A549 (cell line): ENCODE measurements at regions not wholly inside any gene's neighbourhood (a gene's known extent, or its start where the extent isn't known, plus 50 kb on each side); places are given as distances from the start of the nearest gene placed in this dataset.

Experiments
- ATAC-seq, 2 experiments: fragments of 200-7000 bp in 1 of 2; fragments of >200 bp in 1 of 2; cut with Nextera tagmentation in 1 of 2; cut with Tn5 transposase in 1 of 2; 3 replicates each; pipeline versions ENCODE4 v1.8.0 to v1.9.1; 2018 to 2020; ENCODE audit warnings: mild to moderate bottlenecking in 1 of 2, moderate library complexity in 1 of 2
- CTCF ChIA-PET: fragments of 300-600 bp; sonication (Branson Sonifier 250); formaldehyde crosslinking; extraction: SDS; loops from one replicate; lab custom pipeline; 2021; ENCODE audit warnings: antibody characterized with exemption, inconsistent platforms; lab: Yijun Ruan, JAX
- POLR2A ChIA-PET: fragments of 350-600 bp; formaldehyde crosslinking; extraction: SDS; loops from one replicate; lab custom pipeline; 2021; ENCODE audit warnings: antibody characterized with exemption, inconsistent platforms; lab: Yijun Ruan, JAX
- DNase-seq, 2 experiments: peaks; one replicate each; pipeline versions ENCODE4 v3.0.0 to v3.0.0-alpha.2; 2011 to 2016; ENCODE audit warnings: low read depth in 1 of 2, low spot score in 1 of 2
- FAIRE-seq: peaks from 2 replicates; lab custom pipeline; 2011; peaks lifted over from hg19 to GRCh38; lab: Jason Lieb, UNC
- H3K27ac ChIP-seq, 2 experiments: fragments of >200 bp; sonication (Bioruptor Twin); formaldehyde crosslinking; 3 replicates each; pipeline ENCODE4 v1.5.1; 2016 to 2017
- H3K4me1 ChIP-seq: fragments of >200 bp; sonication (Bioruptor Twin); formaldehyde crosslinking; 3 replicates; pipeline ENCODE4 v1.6.1; 2016
- H3K4me2 ChIP-seq: fragments of >200 bp; sonication (Bioruptor Twin); formaldehyde crosslinking; 3 replicates; pipeline ENCODE4 v1.6.1; 2016
- H3K4me3 ChIP-seq: fragments of >200 bp; sonication (Bioruptor Twin); formaldehyde crosslinking; 3 replicates; pipeline ENCODE4 v1.5.1; 2016
- H3K9me3 ChIP-seq: fragments of >200 bp; sonication (Bioruptor Twin); formaldehyde crosslinking; 3 replicates; pipeline ENCODE4 v1.6.1; 2016
- CEBPB ChIP-seq, 2 experiments: fragments of >200 bp in 1 of 2; sonication (Bioruptor Twin) in 1 of 2; formaldehyde crosslinking in 1 of 2; IDR thresholded peaks; 2 replicates each; pipeline ENCODE4 v1.6.1; 2012 to 2016
- CHD2 ChIP-seq: fragments of 150-350 bp; IDR thresholded peaks from 2 replicates; pipeline ENCODE4 v1.6.1; 2014; ENCODE audit warnings: low read length; ENCODE audit not compliant: partially characterized antibody
- E2F6 ChIP-seq: IDR thresholded peaks from 2 replicates; pipeline ENCODE4 v1.6.1; 2012; ENCODE audit warnings: low read depth, borderline replicate concordance
- ESRRA ChIP-seq: fragments of 150-350 bp; IDR thresholded peaks from 2 replicates; pipeline ENCODE4 v1.6.1; 2014; ENCODE audit warnings: mild to moderate bottlenecking, low read length, borderline replicate concordance
- HMGXB4 ChIP-seq: fragments of 250-450 bp; sonication (Bioruptor Pico); IDR thresholded peaks from 2 replicates; pipeline ENCODE4 v1.5.0; 2021; ENCODE audit warnings: mild to moderate bottlenecking, moderate library complexity, borderline replicate concordance
- HOXB13 ChIP-seq: fragments of 250-450 bp; sonication (Bioruptor Pico); IDR thresholded peaks from 2 replicates; pipeline ENCODE4 v1.5.0; 2020; ENCODE audit warnings: low read depth, mild to moderate bottlenecking, moderate library complexity
- HOXB5 ChIP-seq: fragments of 250-450 bp; sonication (Bioruptor Pico); IDR thresholded peaks from 2 replicates; pipeline ENCODE4 v1.5.0; 2020; ENCODE audit warnings: mild to moderate bottlenecking, moderate library complexity
- KDM1A ChIP-seq: fragments of 200-600 bp; sonication (generic); IDR thresholded peaks from 2 replicates; pipeline ENCODE4 v1.6.1; 2016; ENCODE audit warnings: low read depth, mild to moderate bottlenecking
- MAZ ChIP-seq: fragments of 150-350 bp; IDR thresholded peaks from 2 replicates; pipeline ENCODE4 v1.6.1; 2014; ENCODE audit warnings: antibody characterized with exemption, low read depth, low read length, borderline replicate concordance
- NPAS2 ChIP-seq: fragments of 250-450 bp; sonication (Bioruptor Pico); IDR thresholded peaks from 2 replicates; pipeline ENCODE4 v1.8.0; 2022; ENCODE audit warnings: mild to moderate bottlenecking, moderate library complexity, borderline replicate concordance
- PHF8 ChIP-seq: fragments of 200-600 bp; sonication (generic); IDR thresholded peaks from 2 replicates; pipeline ENCODE4 v1.6.1; 2016; ENCODE audit warnings: low read depth, mild to moderate bottlenecking, antibody characterized with exemption, moderate library complexity, borderline replicate concordance
- POLR2A ChIP-seq: IDR thresholded peaks from 2 replicates; pipeline ENCODE4 v1.6.1; 2012; ENCODE audit warnings: mild to moderate bottlenecking, low read length
- POLR2AphosphoS2 ChIP-seq: conservative IDR thresholded peaks from 2 replicates; pipeline ENCODE4 v1.6.1; 2012; ENCODE audit warnings: low read length, improper control_type of control experiment, inconsistent platforms
- RAD21 ChIP-seq, 2 experiments: fragments of >200 bp in 1 of 2; sonication (Bioruptor Twin) in 1 of 2; formaldehyde crosslinking in 1 of 2; IDR thresholded peaks in 1 of 2; conservative IDR thresholded peaks in 1 of 2; 2 replicates in 1 of 2; 3 replicates in 1 of 2; pipeline ENCODE4 v1.6.1; 2012 to 2018; ENCODE audit warnings: inconsistent platforms in 1 of 2
- RCOR1 ChIP-seq: fragments of 150-350 bp; IDR thresholded peaks from 2 replicates; pipeline ENCODE4 v1.6.1; 2014; ENCODE audit warnings: antibody characterized with exemption, low read length, low read depth
- RFX5 ChIP-seq: fragments of 450-650 bp; IDR thresholded peaks from 2 replicates; pipeline ENCODE4 v1.7.1; 2014; ENCODE audit warnings: antibody characterized with exemption, mild to moderate bottlenecking, moderate library complexity
- SMC3 ChIP-seq: fragments of >200 bp; sonication (Bioruptor Twin); formaldehyde crosslinking; IDR thresholded peaks from 3 replicates; pipeline ENCODE4 v1.6.1; 2018; ENCODE audit warnings: inconsistent platforms
- TP53 ChIP-seq: fragments of 250-450 bp; sonication (Bioruptor Pico); IDR thresholded peaks from 2 replicates; pipeline ENCODE4 v1.5.0; 2021; ENCODE audit warnings: mild to moderate bottlenecking, moderate library complexity
- USF2 ChIP-seq: fragments of 450-650 bp; IDR thresholded peaks from 2 replicates; pipeline ENCODE4 v1.6.1; 2014; ENCODE audit warnings: antibody characterized with exemption
- ZSCAN20 ChIP-seq: fragments of 250-450 bp; sonication (Bioruptor Pico); IDR thresholded peaks from 2 replicates; pipeline ENCODE4 v1.8.0; 2022; ENCODE audit warnings: mild to moderate bottlenecking, moderate library complexity
- WGBS: methylation state at CpG from one replicate; pipeline ENCODE4 v1.1.6; 2017; ENCODE audit errors: missing lambda C conversion rate; 5-methylcytosine and 5-hydroxymethylcytosine counted together

- TF ChIP-seq HOXB5 (CRISPR knock-in tag) = no peak
Observed at GRCh38 chr15:95261968-95262367, 1030.6 kb downstream of the MCTP2 start (continued).

- WGBS = 33% methylated on average over 6 of the region's 6 CpGs
- Histone ChIP-seq H3K27ac (no peak overlapping the region), H3K4me3 (no peak overlapping the region), H3K4me2 (no peak overlapping the region), H3K9me3 (no peaks in the 10 kb centered on the region), H3K4me1 (peaks cover 2% of the 10 kb centered on the region; the same call in 2 of the 3 replicates)
- ATAC-seq (no peak), FAIRE-seq (no peak), DNase-seq (no peak)
- TF ChIP-seq HOXB5 (CRISPR knock-in tag) = no peak
- no peak for TF ChIP-seq ZSCAN20 (CRISPR knock-in tag)
- TF ChIP-seq RCOR1 = no peak
- TF ChIP-seq HOXB13 (CRISPR knock-in tag) = no peak
- TF ChIP-seq PHF8 = no peak
- TF ChIP-seq MAZ = no peak
- no peak for TF ChIP-seq ESRRA
- no peak for TF ChIP-seq HMGXB4
- no peak for TF ChIP-seq SMC3
- no peak for TF ChIP-seq USF2
- TF ChIP-seq KDM1A = no peak
- no peak for TF ChIP-seq POLR2AphosphoS2
- no peak for TF ChIP-seq RAD21 (conservative IDR thresholded peaks at IDR 0.05 in 1 of 2, IDR thresholded peaks at IDR 0.05 in 1 of 2)
- TF ChIP-seq CHD2 = no peak
- CTCF ChIA-PET = interaction anchor here (0.9 to 2.0 kb wide), 3 partner anchors 28 to 1083 kb away, joined by 4 to 6 read pairs (median 5); no protein-coding TSS in a partner anchor
- POLR2A ChIA-PET = no interaction called here
Observed at GRCh38 chr15:95262866-95263564, 1031.7 kb downstream of the MCTP2 start.

GRCh38 chr15:95263751-95264150 is 1032.4 kb downstream of the MCTP2 start:
- TF ChIP-seq RFX5 (no peak), NPAS2 (CRISPR knock-in tag) (no peak), SMC3 (no peak), KDM1A (no peak), POLR2A (no peak), CEBPB (IDR thresholded peaks at IDR 0.05) (no peak), E2F6 (no peak), TP53 (no peak)
- ChIA-PET POLR2A (no interaction called here), CTCF (interaction anchor here (1.4 kb wide), 1 partner anchor 28 kb away, joined by 5 read pairs; no protein-coding TSS in a partner anchor)
- DNase-seq (no peak), FAIRE-seq (no peak), ATAC-seq (no peak)
- H3K4me1 ChIP-seq = peaks cover 2% of the 10 kb centered on the region; the same call in 2 of the 3 replicates
- H3K4me2 ChIP-seq = no peak overlapping the region
- 47% methylated on average over 1 of the region's 1 CpG for WGBS
- H3K4me3 ChIP-seq = no peak overlapping the region
- no peak overlapping the region for H3K27ac ChIP-seq
- no peaks in the 10 kb centered on the region for H3K9me3 ChIP-seq
